Subcutaneous abdominal adipose tissue (tissue), 5 donors: ENCODE measurements at regions not wholly inside any gene's neighbourhood (a gene's known extent, or its start where the extent isn't known, plus 50 kb on each side); places are given as distances from the start of the nearest gene placed in this dataset.

Experiments
- H3K27ac ChIP-seq: one replicate; pipeline ENCODE4 v1.7.0; 2013; ENCODE audit warnings: low read depth, mild to moderate bottlenecking, inconsistent platforms, low read length, moderate library complexity
- H3K27me3 ChIP-seq, 5 donors: one replicate each; pipeline ENCODE4 v1.7.0; 2013; ENCODE audit warnings: low read length in 5 of 5, inconsistent platforms in 1 of 5; ENCODE audit not compliant: control insufficient read depth in 5 of 5, insufficient read depth in 4 of 5
- H3K36me3 ChIP-seq, 5 donors: one replicate each; pipeline ENCODE4 v1.7.0; 2013; ENCODE audit warnings: low read length in 5 of 5; ENCODE audit not compliant: control insufficient read depth in 5 of 5, insufficient read depth in 5 of 5
- H3K4me1 ChIP-seq, 5 donors: one replicate each; pipeline ENCODE4 v1.7.0; 2013; ENCODE audit warnings: low read length in 5 of 5, mild to moderate bottlenecking in 3 of 5, moderate library complexity in 1 of 5; ENCODE audit not compliant: control insufficient read depth in 5 of 5, insufficient read depth in 5 of 5
- H3K4me3 ChIP-seq, 5 donors: one replicate each; pipeline ENCODE4 v1.7.0; 2013; ENCODE audit warnings: low read length in 5 of 5, low read depth in 1 of 5
- H3K9ac ChIP-seq, 5 donors: one replicate each; pipeline ENCODE4 v1.7.0; 2013; ENCODE audit warnings: low read length in 5 of 5, mild to moderate bottlenecking in 4 of 5, moderate library complexity in 3 of 5
- H3K9me3 ChIP-seq, 5 donors: one replicate each; pipeline ENCODE4 v1.7.0; 2013; ENCODE audit warnings: low read length in 5 of 5; ENCODE audit not compliant: control insufficient read depth in 5 of 5
- donor health status: healthy.
- donor health status: healthy.
- donor health status: healthy.
- donor health status: healthy.
- donor health status: healthy.

DNA sequence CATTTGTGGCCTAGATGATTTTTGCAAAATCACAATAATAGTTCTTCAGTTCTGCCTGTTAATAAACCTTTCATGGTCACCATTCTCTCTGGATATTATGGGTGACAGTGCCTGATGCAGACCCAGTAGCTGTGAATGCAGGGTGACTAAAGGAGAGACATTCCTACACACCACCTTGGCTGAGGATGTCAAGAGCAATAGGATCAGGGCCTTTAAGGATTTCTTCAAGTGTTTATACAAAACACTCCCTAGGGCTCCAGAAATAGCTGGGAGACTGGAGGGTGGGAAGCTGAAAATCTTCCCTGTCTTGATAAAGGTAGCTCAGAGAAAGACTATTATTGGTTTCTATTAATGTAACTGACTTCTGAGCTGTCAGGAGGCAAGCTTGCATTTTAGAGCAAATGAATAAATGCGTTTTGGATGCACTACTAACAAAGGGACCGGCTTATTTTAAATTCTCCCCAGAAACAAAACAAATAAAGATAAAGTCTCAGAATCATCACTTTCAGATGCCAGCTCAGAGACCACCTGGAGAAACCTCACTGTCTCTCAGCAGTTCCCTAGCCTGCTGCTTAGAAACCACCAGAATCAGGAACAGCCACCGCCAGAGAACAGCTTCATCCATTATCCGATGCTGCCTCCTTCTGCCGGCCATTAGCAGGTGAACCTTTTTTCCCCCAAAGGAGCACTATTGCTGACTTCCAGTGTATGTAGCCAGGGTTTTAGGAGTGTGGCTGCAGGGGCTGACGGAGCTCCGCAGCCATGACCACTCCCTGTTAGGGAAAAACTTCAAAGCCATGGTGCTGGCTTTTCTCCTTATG lies 171.4 kb upstream of the DYNLRB2 start:
- Histone ChIP-seq H3K36me3 (no peaks in the 10 kb centered on the region), H3K4me3 (no peak overlapping the region), H3K27ac (no peak overlapping the region), H3K9ac (no peak overlapping the region), H3K4me1 (no peaks in the 10 kb centered on the region), H3K9me3 (peaks cover 0 to 3% (median 0%) of the 10 kb centered on the region in 5 donors), H3K27me3 (no peaks in the 10 kb centered on the region)

DNA sequence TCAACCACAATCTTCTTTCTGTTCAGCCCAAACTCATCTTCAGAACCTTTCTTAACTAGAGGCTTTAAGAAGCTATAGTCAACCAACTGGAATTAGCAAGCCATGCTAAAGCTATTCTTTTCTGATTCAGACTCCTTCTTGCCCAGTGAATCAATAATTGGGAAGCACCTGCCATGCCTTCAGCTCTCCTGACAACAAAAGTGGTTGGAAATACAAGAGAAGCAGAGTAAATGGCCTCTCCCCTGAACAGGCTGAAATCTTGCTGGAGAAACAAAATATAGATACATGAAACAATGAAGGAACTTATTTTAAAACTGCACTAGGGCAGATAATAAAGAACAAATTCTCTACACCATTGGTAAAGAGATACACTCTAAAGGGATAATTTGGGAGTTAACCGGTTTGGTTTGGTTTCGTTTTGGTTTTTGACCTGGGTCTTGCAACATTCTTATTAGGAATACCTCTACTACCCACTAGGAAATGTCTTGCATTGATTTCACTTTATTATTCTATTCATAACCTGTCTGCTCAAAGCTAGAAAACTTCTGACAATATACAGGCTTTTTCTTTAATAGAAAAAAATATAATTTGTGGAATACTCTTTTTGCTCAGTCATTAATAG lies 173.6 kb upstream of the DYNLRB2 start:
- no peak overlapping the region for H3K9ac ChIP-seq
- no peak overlapping the region for H3K27ac ChIP-seq
- no peaks in the 10 kb centered on the region for H3K27me3 ChIP-seq

DNA sequence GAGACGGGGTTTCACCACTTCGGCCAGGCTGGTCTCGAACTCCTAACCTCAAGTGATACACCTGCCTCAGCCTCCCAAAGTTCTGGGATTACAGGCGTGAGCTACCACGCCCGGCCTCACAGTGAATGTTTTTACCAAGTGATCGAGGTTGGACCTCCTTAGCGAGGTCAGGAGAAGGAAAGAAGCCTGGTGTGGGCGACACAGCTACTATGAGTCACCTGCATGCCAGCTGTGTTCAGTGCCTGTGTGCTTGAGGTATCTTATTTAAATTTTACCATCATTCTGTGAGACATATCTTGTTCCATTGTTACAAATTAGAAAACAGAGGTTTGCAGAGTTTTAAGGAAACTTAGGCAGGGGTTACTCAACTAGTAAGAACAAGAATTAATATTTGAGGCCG lies 174.8 kb upstream of the DYNLRB2 start:
- Histone ChIP-seq H3K4me1 (no peaks in the 10 kb centered on the region), H3K36me3 (no peaks in the 10 kb centered on the region), H3K27me3 (no peaks in the 10 kb centered on the region), H3K9ac (no peak overlapping the region), H3K9me3 (no peaks in the 10 kb centered on the region), H3K27ac (no peak overlapping the region), H3K4me3 (no peak overlapping the region)

More for the DNA sequence above, 173.6 kb upstream of the DYNLRB2 start:
- no peaks in the 10 kb centered on the region for H3K36me3 ChIP-seq
- H3K9me3 ChIP-seq, result no peaks in the 10 kb centered on the region
- H3K4me3 ChIP-seq, result no peak overlapping the region
- no peaks in the 10 kb centered on the region for H3K4me1 ChIP-seq

DNA sequence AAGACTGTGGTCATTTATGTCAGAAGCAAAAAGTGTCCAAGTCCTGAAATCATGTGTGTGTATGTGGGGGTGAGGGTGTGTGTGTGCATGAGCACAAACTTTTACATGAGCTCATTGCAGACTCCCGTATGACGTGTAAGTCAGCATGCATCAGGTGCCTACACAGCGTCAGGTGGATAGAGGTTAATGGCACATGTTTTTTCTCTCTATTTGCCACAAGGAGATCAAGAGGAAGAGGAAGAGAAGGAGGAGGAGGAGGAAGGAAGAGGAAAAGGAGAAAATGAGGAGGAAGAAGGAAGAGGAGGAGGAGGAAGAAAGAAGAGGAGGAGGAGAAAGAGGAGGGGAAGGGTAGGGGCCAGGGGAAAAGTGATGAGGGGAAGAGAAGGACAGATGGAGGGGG lies 178.0 kb upstream of the DYNLRB2 start:
- no peaks in the 10 kb centered on the region for H3K9me3 ChIP-seq
- H3K27me3 ChIP-seq, result no peaks in the 10 kb centered on the region
- H3K36me3 ChIP-seq, result no peaks in the 10 kb centered on the region
- no peak overlapping the region for H3K4me3 ChIP-seq
- H3K9ac ChIP-seq, result no peak overlapping the region
- no peaks in the 10 kb centered on the region for H3K4me1 ChIP-seq
- H3K27ac ChIP-seq, result no peak overlapping the region

DNA sequence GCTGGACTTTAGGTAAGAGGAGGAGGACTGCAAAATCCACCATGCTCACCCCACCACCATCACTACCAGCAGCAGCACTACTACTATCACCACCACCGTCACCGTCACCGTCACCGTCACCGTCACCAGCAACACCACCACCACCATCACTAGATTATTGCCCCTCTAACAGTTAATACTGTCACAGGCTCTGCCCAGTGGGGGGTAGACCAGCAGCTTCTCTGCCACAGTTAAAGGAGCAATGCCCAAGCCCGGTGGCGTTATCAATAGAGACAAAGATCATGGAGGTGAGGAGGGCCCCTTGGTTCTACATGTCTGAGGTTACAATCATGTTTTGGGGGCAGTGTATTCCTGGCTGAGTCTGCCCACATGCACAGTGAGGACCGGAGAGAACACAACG lies 184.4 kb upstream of the DYNLRB2 start:
- Histone ChIP-seq H3K9ac (no peak overlapping the region), H3K4me1 (no peaks in the 10 kb centered on the region), H3K27ac (no peak overlapping the region), H3K36me3 (no peaks in the 10 kb centered on the region), H3K27me3 (no peaks in the 10 kb centered on the region), H3K4me3 (no peak overlapping the region), H3K9me3 (no peaks in the 10 kb centered on the region)

DNA sequence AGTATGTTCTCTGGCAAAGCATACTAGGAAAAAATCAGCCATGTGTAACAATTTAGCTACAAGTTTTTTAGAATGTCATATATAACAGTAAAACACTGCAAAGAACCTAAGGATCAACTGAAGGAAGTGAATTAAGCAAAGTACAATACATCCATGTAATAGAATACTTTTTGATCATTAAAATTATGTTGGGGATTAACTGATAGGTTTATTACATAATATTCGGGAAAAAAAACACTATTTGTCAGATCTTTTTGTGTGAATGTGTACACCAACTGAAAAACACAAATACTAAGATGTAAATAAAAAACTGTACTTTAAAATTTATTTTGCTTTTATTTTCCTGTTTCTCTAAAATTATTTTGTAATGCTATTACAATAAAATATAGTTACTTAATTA lies 185.5 kb upstream of the DYNLRB2 start:
- Histone ChIP-seq H3K9me3 (no peaks in the 10 kb centered on the region), H3K4me1 (no peaks in the 10 kb centered on the region), H3K4me3 (no peak overlapping the region), H3K9ac (no peak overlapping the region), H3K36me3 (no peaks in the 10 kb centered on the region), H3K27ac (no peak overlapping the region), H3K27me3 (no peaks in the 10 kb centered on the region)

DNA sequence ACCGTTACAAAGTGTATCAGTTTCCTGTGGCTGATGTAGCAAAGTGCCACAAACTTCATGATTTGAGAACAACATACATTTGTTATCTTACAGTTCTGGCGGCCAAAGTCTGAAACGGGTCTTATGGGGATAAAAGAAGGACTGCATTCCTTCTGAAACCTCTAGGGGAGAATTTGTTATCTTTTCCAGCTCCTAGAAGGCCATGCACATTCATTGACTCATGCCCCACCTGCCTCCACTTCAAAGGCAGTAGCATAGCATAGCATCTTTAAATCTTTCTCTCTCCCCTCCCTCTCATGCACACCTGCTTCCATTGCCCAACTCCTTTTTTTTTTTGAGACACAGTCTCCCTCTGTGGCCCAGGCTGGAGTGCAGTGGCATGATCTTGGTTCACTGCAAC lies 190.7 kb upstream of the DYNLRB2 start:
- Histone ChIP-seq H3K4me1 (peaks cover 0 to 8% (median 3%) of the 10 kb centered on the region in 5 donors), H3K27me3 (peaks cover 0 to 3% (median 0%) of the 10 kb centered on the region in 5 donors), H3K9me3 (peaks cover 0 to 7% (median 0%) of the 10 kb centered on the region in 5 donors), H3K9ac (no peak overlapping the region), H3K36me3 (no peaks in the 10 kb centered on the region), H3K4me3 (no peak overlapping the region), H3K27ac (no peak overlapping the region)

DNA sequence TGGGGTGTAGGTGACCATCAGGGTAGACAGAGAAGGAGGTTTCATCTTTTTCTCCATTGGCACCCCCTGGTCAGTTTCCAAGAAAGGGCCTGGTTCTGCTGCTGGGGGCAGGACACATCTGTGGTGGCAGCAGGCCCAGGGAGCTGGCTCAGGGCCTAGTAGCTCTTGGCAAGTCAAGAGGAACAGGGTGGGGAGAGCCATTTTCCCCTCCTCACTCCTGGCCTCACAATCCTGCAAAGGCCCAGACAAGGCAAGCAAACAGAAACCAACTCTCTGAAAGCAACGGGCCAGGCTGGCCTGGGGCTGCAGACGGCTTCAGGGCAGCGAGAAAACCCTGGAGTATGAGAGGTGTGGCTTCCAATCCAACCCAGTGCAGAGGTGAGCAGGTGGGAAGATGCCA lies 192.9 kb upstream of the DYNLRB2 start:
- Histone ChIP-seq H3K4me1 (peaks cover 0 to 8% (median 3%) of the 10 kb centered on the region in 5 donors), H3K4me3 (peak overlapping the region in 1 of 5 donors; percentile 38), H3K27ac (no peak overlapping the region), H3K36me3 (no peaks in the 10 kb centered on the region), H3K27me3 (peaks cover 0 to 3% (median 0%) of the 10 kb centered on the region in 5 donors), H3K9ac (no peak overlapping the region), H3K9me3 (peaks cover 0 to 7% (median 0%) of the 10 kb centered on the region in 5 donors)

DNA sequence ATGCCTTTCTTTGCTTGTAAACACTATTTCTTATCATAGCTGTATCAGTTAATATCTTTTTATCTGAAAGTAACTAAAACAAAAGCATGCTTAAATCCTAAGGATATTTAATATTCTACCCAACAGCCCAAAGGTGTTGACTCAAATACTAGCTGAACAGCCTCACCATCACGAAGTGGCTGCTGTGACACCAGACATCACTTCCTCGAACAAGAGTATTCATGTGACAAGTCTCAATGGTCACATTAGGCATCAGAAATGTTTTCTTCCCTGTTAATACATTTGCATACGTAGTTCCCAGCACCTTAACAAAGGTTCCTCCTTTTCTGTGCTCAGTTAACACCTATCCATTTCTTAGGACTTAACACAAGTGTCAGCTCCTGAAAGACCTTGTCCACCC lies 193.8 kb upstream of the DYNLRB2 start:
- Histone ChIP-seq H3K4me1 (peaks cover 0 to 8% (median 3%) of the 10 kb centered on the region in 5 donors), H3K36me3 (no peaks in the 10 kb centered on the region), H3K27me3 (peaks cover 0 to 3% (median 0%) of the 10 kb centered on the region in 5 donors), H3K4me3 (no peak overlapping the region), H3K27ac (no peak overlapping the region), H3K9ac (no peak overlapping the region), H3K9me3 (peaks cover 0 to 7% (median 0%) of the 10 kb centered on the region in 5 donors)

DNA sequence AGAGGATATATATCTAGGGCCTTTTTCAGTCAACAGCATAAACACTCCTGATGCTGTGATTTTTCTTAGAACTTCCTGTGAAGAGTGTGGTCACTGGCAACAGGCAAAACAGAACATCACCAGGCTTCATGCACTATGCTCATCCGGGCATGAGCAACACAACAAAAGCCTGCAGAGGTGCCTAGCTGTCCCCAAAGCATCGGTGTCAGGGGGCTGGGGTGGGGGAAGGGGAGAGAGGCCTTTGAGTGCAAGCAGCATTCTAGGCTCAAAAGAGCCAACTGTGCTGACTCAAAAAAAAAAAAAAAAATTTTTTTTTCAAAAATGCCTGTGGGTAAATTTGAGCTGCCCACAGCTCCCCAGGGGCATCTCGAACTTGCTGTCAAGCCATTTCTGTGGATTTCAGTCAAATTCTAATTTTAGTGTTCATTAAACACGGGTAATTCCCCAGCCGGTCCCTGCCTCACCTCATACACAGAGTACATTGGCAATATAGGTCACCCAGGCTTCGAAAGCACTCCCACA lies 194.6 kb upstream of the DYNLRB2 start:
- Histone ChIP-seq H3K4me3 (no peak overlapping the region), H3K27me3 (peaks cover 0 to 3% (median 0%) of the 10 kb centered on the region in 5 donors), H3K4me1 (peaks cover 0 to 8% (median 3%) of the 10 kb centered on the region in 5 donors), H3K9me3 (peaks cover 0 to 7% (median 0%) of the 10 kb centered on the region in 5 donors), H3K27ac (no peak overlapping the region), H3K9ac (no peak overlapping the region), H3K36me3 (no peaks in the 10 kb centered on the region)
